A549 (cell line): ENCODE measurements at regions not wholly inside any gene's neighbourhood (a gene's known extent, or its start where the extent isn't known, plus 50 kb on each side); places are given as distances from the start of the nearest gene placed in this dataset.

Experiments
- CEBPB ChIP-seq, 2 experiments: fragments of >200 bp in 1 of 2; sonication (Bioruptor Twin) in 1 of 2; formaldehyde crosslinking in 1 of 2; IDR thresholded peaks; 2 replicates each; pipeline ENCODE4 v1.6.1; 2012 to 2016
- CHD4 ChIP-seq: fragments of 200-600 bp; sonication (generic); IDR thresholded peaks from 2 replicates; pipeline ENCODE4 v1.6.1; 2016; ENCODE audit warnings: antibody characterized with exemption, mild to moderate bottlenecking, borderline replicate concordance
- EP300 ChIP-seq, 2 experiments: fragments of >200 bp; sonication (Bioruptor Twin); formaldehyde crosslinking; IDR thresholded peaks; 2 replicates in 1 of 2; 3 replicates in 1 of 2; pipeline ENCODE4 v1.6.1; 2016 to 2017
- POLR2A ChIP-seq: IDR thresholded peaks from 2 replicates; pipeline ENCODE4 v1.6.1; 2012; ENCODE audit warnings: mild to moderate bottlenecking, low read length
- SMC3 ChIP-seq: fragments of >200 bp; sonication (Bioruptor Twin); formaldehyde crosslinking; IDR thresholded peaks from 3 replicates; pipeline ENCODE4 v1.6.1; 2018; ENCODE audit warnings: inconsistent platforms
- TF ChIP-seq, protein P1 (sequence below): fragments of >200 bp; sonication (Bioruptor Twin); formaldehyde crosslinking; IDR thresholded peaks from 3 replicates; pipeline ENCODE4 v1.5.1; 2016

DNA sequence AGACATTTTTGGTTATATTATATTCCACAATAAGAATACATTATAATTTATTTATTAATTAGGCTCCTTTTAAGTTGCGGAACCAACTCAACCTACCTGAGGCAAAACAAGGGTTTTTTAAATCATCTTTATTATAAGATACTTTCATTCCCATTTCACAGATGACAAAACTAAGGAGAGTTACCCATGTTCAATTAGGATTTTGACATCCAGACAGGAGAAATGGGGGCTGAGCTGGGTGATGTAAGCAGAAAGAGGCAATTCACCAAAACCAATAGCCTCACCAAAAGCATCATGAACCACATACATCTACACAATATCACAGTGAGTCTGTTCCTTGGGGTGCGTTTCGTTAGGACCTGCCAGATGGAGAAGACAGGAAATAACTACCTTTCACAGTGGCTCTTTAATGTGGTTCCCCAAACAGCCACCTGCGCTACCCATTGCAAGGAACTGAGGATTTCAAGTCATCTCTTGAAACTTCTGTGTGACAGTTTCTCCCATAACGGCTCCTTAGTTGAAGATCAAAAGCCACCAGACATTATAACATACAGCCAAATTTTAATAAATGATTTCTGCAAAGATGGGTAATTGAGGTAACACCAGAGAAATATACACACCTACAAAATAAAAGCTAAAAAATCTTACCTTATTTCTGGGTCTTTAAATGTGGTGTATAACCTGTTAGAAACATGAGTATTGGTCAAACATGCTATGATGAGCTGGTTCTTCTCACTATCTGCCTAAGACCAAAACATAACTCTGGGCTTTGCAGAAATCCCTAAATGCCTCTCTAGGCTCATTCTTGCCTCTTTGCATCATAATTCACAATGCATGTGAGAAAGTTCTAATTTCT is 190.6 kb upstream of the LEF1 start:
- TF ChIP-seq POLR2A (no peak), SMC3 (no peak), CEBPB (IDR thresholded peaks at IDR 0.05) (no peak), CHD4 (no peak), EP300 (IDR thresholded peaks at IDR 0.05) (no peak)
- TF ChIP-seq, protein P1, sequence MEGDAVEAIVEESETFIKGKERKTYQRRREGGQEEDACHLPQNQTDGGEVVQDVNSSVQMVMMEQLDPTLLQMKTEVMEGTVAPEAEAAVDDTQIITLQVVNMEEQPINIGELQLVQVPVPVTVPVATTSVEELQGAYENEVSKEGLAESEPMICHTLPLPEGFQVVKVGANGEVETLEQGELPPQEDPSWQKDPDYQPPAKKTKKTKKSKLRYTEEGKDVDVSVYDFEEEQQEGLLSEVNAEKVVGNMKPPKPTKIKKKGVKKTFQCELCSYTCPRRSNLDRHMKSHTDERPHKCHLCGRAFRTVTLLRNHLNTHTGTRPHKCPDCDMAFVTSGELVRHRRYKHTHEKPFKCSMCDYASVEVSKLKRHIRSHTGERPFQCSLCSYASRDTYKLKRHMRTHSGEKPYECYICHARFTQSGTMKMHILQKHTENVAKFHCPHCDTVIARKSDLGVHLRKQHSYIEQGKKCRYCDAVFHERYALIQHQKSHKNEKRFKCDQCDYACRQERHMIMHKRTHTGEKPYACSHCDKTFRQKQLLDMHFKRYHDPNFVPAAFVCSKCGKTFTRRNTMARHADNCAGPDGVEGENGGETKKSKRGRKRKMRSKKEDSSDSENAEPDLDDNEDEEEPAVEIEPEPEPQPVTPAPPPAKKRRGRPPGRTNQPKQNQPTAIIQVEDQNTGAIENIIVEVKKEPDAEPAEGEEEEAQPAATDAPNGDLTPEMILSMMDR = no peak
